IPS-NIHi7 (cell line): ENCODE measurements at regions not wholly inside any gene's neighbourhood (a gene's known extent, or its start where the extent isn't known, plus 50 kb on each side); places are given as distances from the start of the nearest gene placed in this dataset.

Experiments used
- DNase-seq: peaks from one replicate; pipeline ENCODE4 v3.0.0; 2012; ENCODE audit warnings: mixed read lengths; ENCODE audit errors: extremely low spot score

DNA sequence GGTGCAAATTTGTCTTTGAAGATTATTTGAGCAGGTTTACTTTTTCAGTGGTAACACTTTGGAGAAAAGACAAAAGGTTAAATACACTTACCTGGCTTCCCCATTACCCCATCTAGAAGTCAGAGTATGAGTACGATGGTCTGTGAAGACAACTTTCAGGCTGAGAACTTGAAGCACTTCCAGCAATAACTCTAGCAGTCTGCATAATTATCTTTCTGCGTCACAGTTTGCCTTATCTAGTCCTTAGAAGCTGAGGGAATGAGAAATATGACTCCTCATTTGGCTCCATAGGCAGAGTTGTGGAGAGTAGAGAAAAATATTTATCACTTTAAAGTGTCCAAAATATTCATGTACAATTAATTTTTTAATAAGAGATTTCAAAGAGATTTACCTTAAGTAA lies 323.4 kb upstream of the CAMK1G start:
- DNase-seq: no peak

DNA sequence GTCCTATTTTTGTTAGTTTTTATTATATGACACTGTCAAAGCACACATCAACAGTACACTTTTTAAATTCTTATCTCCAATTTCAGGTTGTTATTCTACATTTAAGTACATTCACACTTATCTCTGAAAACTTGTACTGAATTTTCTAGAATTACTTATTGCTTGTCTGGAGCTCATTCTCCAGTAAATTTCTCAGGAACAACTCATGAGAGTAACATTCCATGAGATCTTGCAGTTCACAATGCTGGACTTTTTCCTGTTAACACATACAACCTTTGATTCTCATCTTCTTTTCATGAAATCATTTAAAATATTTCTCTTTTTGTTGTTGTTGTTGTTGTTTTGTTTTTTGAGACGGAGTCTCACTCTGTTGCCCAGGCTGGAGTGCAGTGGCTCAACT lies 320.9 kb upstream of the CAMK1G start:
- DNase-seq: no peak

DNA sequence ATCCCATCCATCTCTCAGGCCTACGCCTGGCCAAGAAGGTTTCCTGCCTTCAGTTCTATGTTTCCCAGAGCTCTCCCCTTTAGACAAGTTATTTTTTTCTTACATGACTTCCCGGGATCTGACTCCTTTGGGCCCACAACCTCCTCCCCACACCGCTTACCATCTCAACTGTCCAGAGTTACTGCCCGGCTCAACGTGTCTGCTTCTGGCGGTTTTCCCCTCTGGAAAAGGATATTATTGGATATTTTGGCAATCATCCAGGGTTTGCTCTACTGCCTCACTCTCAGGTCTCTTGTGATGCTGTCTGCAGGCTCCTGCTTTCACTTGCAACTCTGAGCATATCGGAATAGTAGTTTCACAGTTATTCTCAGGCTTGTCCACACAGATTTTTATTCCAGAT lies 318.2 kb upstream of the CAMK1G start:
- no peak for DNase-seq

DNA sequence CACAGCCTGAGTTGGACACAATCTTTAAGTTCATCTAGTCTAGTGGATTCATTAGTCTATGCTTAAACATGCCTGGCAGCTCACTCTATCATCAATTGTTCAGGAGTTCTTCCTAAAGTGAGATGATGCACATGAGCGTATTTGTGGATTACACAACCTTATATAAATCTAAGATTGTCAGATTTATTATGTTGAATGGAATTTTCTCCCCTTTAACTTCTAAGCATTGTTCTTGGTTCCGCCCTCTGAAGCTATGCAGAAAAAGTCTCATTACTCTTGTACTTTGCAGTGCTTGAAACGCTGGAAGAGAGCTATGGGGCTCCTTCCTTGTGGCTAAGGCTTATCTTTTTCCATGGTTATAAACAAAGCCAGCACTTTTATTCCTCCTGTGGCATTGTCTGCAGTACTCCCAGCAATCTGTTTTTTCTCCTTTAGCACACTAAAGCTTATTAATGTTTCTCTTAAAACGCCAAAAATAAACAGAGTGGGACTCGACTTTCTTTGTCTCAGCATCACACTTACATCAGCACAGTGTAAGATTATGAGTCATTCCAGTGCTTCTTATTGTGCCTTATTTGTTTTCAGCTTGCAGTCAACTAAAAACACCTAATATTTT lies 316.8 kb upstream of the CAMK1G start:
- DNase-seq: no peak

DNA sequence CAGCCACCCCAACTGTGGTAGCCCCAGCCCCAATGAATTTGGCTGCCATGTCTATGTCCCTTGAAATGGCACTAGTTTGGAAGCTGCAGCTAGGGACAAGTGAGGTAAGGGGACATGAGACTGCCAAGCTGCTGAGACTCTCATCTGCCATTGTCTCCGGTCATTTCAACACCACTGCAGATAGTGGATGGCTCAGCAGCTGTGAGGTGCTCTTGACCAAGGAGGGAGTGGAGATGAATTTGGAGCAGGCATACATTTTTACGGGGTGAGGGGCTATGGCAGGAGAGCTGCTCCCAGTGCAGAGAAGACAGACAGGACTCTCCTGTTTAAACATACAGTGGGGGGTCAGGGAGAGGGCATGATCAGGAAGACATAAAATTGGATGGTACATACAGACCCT lies 315.5 kb upstream of the CAMK1G start:
- no peak for DNase-seq

DNA sequence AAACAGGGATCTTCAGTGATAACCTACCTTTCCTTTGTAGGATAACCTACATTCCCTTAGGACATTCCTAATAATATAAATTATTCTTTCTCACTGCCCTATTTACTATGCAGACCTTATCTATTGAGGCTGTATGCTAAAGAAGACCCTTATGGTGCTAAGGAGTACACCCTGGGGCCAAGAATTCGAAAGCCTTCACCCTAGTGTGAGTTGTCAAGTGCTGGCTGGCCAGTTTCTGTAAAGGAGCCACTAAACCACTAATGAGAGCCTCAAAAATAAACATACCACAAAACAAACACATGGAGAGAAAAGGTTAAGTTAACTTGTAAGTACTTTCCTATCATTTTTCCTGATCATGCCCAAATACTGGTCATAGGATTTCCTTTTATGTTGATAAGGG lies 315.0 kb upstream of the CAMK1G start:
- DNase-seq: no peak

DNA sequence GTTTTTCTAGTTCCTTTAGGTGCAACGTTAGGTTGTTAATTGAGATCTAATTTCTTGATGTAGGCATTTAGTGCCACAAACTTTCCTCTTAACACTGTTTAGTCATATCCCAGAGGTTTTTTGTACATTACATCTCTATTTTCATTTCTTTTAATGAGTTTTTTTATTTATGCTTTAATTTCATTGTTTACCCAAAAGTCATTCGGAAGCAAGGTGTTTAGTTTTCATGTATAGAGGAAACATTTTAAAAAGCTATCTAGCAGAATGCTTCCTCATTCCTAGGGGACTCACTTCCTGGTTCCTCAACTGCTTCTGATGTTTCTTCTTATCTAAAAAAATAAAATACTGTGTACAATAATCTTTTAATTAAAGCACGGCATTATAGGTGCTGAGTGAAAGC lies 307.2 kb upstream of the CAMK1G start:
- no peak for DNase-seq

DNA sequence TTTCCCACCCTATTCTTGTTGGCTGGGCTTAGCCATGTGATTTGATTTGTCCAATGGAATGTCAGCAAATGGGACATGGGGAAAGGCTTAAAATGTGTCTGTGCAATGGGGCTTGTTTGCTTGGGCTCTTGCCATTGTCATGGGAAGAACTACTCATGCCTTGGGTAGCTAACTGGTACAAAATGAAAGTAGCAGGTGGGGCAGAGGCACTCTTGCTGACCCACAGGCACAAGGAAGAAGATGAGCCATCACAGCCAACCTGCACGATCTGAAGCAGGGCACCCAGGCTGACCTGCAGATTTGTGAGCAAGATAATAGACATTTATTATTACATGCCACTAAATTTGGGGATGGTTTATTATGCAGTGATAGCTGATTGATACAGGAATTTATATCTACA lies 305.9 kb upstream of the CAMK1G start:
- no peak for DNase-seq

DNA sequence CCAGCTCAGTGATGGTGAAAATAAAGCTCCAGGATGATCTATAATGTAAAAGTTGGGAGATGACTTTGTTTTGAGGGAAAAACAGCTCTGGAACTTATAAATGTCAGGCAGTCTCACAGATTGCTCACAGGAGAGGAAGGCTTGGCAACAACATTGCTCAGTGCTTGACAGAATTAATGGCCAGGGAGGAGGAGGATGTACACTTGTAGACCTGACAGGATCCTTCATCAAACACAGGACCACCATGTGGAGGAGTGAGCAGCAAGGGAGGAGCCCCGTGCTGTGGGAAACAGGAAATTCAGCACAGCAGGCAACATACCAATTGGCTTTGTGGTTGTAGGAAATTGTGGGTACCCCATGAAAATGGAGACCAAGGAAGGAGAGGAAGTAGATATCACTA lies 291.8 kb upstream of the CAMK1G start:
- no peak for DNase-seq

DNA sequence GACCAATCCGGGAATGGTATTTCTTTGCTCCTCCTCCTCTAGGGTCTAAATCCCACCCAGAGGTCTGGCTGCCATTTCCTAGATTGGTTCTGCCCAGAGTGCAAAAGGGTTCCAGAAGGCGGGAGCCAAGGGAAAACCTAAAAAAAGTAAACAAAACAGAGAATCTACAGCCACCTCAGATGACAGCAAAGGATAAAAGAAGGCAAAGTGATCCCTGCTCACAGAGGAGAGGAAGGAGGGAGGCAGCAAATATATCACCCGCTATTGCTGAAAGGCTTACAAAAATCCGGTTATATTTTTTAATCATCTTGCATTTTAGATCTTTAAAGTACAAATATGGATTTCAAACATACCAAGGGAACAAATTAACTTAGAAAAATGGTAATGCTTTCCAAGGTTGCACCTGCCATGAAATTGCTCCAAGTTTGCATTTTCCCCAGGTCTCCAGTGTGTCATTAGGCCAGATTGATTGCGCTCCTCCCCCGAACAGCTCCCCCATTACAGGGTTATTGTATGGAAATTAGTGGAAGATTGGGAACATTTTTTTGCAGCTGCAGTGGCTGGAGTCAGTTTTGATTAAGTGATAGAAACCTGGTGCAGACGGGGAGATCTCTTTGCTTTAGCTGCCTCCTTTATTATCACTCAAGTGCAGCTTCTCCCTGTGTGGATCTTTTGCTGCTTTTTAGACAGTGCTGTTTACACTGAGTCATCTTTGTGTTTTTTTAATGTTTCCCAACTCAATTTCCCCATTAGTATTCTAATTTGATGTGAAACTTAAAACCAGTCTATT lies 280.5 kb upstream of the CAMK1G start:
- DNase-seq: no peak

DNA sequence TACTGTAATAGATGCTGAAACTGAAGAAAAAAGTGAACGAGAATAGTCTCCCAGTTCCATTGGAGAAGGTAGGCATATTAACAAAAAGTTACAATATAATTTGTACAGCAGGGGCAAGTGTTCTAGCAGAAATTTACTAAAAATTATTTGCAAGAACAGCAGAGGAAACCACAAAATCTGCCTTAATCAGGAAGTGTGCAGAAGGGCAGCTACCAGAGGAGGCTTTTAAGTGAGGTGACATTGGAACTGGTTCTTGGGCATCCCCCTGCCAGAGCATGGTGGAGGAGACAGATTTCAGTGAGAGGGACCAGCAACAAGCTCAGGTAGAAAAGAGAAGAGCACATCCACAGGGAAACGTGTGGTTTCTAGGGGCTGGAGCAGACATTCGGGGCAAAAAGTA lies 279.3 kb upstream of the CAMK1G start:
- DNase-seq: no peak

DNA sequence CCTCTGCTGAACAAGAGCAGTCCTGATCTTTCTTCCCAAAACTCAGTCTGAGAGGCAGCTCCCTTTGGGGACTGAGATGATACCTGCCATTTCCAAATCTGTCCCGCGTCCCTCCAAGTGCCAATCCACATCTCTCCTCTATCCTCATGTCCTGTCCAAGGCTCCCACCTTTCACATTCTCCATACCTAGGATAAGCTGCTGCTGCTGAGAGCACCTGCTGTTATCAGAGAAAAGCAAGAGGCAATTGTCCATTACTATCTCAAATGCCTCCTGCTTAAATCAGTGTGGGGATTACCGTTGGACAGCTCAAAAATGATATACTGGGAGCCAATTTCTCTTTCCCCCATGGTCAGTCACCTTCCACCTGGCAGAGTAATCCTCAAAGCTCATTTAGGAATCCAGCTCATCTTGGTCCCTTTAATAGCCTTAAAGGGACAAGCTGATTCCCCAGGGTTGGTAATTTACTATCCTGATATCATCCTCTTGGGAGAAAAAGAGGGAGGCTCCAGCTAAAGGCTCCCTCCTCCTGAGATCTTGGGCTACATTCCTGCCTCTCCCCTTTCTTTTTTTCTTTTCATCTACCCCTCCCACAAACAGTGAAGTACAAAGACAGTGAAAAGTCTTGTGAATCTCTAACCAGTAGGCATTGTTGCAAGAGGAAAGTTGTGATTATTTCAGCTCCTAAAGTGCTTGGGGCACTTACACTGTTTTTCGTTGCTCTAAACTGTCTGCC lies 278.1 kb upstream of the CAMK1G start:
- DNase-seq: peak; percentile 36

DNA sequence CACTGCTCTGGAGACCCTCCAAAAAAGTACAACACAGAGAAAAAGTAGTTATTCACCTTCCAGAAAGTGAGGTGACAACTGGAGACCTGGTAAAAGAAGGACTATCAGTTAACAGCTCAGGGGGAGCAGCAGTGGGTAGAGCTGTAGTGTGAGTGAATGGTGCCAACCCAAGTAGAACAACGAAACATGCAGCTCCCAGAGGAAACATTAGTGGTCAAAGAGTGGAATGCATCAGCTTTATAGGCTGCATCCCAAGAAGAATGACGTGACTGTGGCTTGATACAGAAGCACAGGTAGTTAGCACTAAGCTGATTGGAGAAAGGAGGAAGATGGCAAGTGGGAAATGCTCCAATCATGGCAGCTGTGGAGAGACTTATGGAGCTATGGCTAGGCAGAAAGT lies 275.7 kb upstream of the CAMK1G start:
- no peak for DNase-seq

DNA sequence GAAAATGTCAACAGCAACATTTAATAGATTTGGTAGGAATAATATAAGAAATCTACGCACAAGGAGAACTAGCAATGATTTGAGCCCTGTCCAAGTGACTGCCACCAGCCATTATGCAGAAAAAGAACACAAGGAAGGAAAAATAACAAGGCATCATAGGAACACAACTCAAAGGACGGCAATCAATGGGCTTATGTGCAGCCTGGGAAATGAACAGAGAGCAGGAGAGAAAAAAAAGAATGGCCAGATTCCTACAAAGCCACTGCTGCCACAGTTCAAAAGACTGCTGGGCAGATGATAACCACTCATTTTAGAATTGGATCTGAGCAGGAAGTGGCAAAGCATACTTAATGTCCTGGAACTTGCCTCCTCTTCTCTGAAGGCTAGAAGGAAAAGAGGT lies 274.3 kb upstream of the CAMK1G start:
- no peak for DNase-seq

DNA sequence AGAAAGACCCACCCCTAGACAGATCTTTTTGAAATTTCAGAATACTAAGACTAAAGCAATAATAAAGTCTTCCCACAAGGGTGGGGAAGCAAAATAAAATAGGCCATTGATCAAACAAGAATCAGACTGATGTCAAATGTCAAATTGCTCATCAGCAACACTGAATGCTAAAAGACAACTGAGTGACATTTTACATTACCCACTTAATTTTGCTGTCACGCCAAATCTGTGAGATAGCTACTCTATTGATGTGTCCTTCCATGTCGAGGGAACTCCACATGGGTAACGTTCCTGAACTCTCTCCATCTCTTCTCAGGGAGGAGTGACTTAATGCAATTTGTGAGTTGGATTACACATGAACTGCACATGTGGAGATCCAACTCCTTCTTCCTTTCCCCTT lies 271.7 kb upstream of the CAMK1G start:
- DNase-seq: no peak

DNA sequence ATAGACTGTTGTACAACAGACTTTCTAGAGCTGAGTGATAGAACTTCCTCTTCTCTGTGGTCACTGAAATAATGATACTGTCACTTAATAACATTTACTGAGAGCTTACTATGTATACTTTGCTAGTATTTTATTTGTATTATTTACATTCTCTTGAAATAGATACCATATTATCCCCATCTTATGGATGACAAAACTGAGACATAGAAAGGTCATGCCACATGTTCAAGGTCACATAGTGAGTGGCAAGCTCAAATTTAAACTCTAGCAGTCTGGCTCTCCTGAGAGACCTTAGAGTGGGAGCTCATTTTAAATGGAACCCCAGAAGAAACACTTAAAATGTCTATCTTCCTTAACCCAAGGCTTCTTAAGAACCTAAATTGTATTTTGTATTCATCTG lies 266.6 kb upstream of the CAMK1G start:
- DNase-seq: no peak

DNA sequence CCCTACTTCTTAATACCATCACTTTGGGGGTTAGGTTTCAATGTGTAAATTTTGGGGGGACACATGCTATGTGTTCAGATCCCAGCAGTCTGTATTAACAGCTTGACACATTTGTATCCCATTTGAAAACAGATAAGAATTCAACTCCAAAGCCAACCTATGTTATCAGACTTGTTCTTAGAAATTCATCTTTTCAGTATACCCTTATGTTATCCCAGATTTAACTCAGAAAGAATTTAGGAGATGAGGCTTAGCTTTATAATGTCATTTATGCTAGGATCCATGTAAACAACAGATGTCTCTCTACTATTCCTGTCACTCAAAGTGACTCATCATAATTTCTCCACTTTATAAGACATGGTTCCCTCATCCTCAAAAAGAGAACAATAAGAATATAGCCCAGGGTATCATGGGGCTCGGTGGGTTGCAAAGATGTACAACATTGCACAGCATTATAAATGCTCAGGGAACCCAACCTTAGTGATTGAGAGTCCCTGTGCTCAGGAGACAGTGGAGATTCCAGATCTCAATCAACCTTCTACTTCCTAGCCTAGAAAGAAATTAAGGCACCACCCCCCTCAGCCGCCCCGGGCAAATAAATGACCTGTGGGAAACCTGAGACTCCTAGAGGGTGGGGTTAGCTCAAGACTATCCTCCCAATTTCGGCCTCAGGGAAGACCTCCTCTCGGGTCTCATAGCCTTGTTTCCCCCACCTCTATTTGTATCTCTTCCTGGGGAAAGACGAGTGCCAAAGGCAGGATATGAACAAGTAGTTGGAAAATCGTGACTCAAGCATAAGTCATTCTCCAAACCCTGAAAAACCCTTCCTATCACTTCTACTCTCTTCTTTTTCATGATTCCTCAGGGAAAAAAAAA lies 265.1 kb upstream of the CAMK1G start:
- peak; percentile 29 for DNase-seq

DNA sequence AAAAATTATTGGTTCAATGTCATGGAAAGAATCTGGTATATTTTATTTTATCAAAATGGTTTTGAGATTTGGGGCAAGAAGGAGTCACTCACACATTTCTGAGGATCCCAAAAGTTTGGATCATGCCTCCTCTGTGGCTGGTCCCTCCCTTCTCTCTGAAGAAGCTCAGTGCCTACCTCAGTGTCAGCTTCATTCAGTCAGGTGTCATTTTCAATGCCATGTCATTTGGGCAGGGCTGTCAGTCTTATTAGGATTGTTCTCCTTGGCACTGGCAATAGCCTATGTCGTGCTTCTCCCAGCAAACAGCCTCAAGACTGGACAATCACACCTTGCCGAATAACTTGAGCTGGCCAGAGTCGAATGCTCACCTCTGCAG lies 264.5 kb upstream of the CAMK1G start:
- no peak for DNase-seq

DNA sequence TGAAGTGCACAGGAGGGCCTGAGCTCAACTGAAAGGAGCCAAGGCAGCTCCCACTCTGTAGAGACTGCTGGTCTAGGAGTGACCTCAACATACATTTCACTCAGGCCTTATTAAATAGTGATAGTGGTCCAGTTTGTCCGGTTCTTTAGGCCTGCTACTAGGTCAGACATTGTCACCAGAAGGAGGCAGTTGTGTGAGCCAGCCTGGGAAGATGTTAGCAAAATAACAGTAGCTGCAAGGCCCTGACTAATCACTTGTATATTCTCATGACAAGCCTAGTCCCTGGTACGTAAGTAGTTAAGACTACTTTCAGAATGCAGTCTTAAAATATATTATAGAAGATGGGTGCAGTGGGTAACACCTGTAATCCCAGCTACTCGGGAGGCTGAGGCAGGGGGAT lies 264.0 kb upstream of the CAMK1G start:
- DNase-seq: no peak

DNA sequence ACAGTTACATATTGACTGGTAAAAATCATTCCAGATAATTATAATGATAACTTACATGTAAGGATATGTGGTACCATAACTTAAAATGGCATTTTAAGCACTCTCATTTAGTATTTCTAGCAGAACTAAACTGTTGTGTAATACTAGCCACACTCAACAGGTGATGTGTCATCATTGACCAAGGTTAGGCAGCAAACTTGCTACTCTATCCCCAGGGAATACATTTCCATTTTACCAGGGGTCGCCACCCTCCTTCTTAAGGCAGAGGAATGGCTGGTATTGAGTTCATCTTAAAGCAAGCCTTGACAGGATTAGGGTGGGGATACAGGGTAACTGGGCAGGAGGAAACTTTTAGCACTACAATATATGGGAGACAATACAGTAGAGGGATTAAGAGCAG lies 259.8 kb upstream of the CAMK1G start:
- DNase-seq: no peak

DNA sequence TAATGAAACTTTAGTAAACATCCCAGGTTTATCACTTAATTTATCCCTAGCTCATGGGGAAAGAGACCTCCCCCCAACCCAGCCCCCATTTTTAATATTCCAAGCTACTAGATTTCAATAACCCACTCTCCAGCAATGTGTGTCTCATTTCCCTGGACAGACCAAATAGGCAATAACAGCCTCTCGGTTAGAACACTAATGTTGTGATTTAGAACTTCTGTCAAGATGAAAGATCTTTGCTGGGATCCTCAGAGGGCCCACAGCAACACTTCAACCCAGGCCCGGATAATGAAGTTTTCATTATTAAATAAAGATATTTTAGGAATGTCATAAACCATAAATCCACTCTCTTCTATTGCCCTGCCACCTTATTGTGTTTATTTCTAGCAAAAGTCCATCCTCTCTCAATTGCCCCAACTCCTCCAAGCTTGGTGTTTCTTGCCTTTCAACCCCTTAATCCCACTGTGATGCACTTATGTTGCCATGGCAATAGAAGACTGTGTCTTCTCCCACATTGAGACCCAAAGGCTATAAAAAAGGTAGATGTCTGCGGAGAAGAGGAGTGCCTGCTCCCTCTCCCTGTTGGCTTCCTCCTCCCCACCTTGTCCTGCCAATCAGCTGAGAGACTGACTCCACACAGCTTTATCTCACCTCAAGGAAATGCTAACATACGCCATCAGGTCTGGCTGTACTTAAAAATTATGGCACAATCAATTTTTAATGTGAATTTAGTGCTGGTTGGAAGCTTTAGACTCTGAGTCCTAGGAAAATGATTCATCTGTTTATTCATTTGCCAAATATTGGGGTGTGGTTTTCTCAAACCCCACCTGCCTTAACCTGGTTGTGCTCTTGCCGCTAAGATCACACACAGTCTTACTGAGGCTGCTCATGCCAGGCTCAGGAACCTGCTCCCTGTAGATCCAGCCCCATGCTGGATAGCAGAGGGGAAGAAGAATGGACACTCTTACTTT lies 258.3 kb upstream of the CAMK1G start:
- no peak for DNase-seq
